ENCODE measurements at regions not wholly inside any gene's neighbourhood (a gene's known extent, or its start where the extent isn't known, plus 50 kb on each side); places are given as distances from the start of the nearest gene placed in this dataset.
"Not testable (repeated sequence)": the region's sequence is repeated elsewhere in the genome, so short reads cannot be mapped to it uniquely, and the experiment has no call there.

DNA sequence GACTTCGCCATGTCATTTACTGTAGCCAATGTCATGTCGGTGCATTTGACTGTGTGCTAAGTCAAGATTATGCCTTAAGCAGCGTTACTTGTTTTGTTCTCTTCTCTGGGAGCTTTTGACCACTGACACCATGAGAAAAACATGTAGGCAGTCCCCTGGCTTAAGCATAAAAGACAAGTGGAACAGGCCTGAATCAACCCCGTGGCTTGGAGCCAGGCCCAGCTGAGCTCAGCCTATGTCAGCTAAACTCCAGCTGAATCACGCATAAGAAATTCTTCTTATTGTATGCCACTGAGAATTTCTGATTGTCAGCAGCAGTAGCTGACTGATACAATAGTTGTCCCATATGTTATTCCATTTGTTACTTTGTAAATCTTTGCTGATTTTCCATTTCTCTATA is 261.9 kb downstream of the CBLL2 start:
- DNase-seq (ENCODE audit: low read depth) = no peak

DNA sequence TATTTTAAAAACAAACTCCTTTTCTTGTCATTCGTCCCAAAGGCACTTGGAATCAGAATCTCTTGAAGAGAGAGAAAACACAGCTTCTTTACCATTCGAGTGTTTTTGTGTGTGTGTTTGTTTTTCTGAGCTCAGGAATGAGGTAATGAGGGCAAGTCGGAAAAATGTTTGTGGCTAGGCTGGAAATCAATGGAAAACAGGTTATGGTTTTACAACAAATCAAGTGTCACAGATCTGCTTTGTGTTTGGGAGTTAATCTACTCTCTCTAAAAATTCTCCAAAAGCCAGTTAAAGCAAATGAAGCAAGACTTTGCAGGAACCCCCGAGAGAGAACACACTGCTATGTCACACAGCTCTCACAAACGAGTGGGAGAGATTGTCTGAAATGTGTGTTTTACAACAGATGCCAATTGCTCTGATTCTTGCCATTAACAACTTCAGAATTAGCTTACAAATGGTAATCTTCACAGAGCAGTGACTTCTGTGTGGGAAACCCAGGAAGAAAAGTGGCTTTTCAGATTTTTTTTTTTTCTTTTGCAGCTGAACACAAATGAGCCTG is 264.1 kb downstream of the CBLL2 start:
- no peak for DNase-seq (ENCODE audit: low read depth)

DNA sequence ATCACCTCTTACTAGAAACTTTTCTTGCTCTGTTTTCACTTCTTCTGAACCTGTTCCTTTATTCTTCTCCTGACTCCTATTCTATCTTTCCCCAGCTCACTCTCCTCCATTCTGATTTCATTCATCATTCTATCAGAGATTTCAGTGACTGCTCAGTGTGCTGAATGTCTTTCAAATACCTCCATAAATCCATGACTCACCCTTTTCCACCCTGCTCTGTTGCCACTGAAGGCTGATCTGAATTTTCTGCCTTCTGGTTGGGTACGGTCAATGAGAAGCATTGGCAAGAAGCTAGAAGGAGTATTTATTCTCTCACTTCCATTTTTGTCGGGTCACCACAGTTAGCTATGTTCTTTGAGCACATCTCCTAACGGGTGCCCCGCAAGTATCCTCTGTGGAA is 265.9 kb downstream of the CBLL2 start:
- no peak for DNase-seq (ENCODE audit: low read depth)

DNA sequence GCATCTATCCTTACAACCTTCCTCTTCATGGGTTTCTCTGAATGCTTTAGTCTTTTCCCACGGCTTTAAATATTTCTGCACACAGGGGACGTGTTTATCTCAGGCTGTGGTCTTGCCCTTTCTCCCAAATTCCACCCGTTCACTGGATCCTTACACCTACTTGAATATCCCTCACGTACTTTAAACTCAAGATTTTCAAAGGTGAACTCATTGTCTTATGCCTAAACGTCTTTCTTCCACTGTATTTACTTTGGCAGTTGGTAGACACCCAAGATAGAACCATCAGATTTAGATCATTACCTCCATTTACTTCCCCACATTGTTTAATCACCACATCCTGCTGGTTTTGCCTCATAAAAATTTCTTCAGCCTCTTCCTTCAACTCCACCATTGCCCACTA is 269.2 kb downstream of the CBLL2 start:
- no peak for DNase-seq (ENCODE audit: low read depth)

DNA sequence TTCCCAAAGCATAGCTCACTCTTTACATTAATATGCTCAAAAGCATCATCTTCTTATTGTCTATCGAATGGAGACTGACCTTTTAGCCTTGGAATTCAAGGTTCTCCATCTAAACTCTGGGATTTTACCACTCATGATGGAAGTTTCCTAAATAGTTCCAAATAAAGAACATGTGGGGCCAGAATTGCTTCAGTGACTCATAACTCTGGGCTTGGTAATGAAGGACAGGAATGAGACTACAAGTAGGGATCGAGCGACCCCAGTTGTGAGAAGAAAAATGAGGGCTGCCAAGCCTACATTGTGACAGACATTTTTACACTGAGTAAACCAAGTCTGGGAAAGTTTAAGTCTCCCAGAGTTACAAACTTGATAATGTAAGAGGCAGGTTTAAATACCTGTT is 269.9 kb downstream of the CBLL2 start:
- DNase-seq (ENCODE audit: low read depth) = no peak

DNA sequence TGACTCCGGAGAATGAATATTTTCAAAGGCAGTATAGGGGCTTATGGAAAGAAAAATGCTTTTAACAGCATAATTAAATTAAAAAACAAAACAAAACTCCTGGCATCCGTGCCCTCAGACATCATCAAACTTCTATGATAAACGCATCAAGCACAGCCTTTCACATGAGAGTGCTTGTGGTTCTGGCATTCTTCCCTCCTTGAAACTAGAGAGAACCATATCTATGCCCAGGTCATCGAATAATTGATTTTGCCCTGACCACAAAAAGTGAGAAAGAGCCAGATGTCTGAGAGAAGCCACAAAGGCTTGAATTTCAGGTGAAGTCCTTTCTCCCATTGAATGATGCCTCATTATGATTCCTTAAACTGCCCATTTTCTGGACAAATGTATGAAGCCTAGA is 286.8 kb downstream of the CBLL2 start:
- no peak for DNase-seq (ENCODE audit: low read depth)

DNA sequence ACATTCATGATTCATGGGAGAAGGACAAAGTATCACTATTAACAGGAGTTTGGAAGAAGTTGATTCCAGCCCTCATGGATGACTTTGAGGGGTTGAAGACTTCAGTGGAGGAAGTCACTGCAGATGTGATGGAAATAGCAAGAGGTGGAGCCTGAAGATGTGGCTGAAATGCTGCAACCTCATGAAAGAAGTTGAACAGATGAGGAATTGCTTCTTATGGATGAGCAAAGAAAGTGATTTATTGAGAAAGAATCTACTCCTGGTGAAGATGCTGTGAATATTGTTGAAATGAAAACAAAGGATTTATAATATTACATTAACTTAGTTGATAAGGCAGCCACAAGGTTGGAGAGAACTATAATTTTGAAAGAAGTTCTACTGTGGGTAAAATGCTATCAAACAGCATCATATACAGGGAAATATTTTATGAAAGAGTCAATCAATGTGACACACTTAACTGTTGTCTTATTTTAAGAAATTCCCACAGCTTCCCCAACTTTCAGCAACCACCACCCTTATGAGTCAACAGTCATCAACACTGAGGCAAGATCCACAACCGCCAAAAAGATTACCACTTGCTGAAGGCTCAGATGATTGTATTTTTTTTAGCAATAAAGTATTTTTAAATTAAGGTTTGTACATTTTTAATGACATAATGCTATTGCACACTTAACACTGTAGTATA is 302.6 kb downstream of the CBLL2 start:
- DNase-seq (ENCODE audit: low read depth) = no peak

DNA sequence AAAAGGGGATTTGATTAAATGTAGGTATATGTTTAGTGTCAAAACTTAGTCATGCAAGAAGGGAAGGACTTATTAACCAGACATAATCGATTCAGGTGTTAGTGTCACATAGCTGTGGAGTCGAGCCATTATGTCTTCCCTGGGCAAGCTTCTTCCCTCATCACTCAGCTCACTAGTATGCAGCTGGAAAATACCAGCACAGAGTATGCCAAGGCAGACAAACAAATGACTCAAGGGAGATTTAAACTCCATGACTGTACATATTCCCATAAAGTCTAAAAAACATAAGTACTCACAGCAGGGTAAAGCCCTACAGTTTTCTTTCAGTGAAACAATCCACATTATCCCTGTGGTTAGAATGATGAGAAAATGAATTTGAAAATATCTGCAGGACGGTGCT is 304.5 kb downstream of the CBLL2 start:
- no peak for DNase-seq (ENCODE audit: low read depth)

DNA sequence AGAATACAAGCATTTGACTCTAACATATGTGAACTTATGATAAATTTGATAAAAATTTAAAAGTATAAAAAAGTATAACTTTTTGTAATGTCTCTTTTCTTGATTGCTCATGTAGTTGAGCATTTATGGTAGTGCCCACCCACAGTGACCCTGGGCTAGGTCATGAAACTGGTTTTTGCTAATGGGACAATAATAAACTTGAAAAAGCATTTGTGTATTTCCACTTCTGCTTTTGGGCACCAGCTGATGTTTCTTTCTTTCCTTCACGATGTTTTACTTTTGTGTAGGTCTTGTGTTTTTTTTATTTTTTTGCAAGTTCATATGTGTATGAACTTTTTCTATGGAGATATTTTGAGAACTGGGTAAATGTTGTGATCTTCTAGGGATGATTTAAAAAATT is 313.1 kb downstream of the CBLL2 start:
- DNase-seq (ENCODE audit: low read depth) = no peak

DNA sequence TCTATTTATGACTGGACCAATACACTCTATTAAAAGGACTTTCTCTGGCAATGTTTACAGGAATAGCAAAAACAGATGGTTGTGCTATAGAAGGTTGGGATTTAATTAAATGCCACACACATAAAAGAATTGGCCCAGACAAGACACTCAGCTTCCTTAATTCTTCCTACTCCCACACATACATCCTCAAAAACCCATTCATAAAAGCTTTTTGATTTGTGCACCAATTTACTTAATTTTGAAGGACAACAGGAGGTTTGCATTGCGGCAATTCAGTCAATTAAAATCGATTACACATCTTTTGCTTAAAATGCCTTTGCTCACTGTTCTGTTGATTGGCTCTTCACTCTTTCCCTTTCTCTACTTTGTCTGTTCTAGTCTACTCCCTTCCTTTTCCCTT is 317.1 kb downstream of the CBLL2 start:
- DNase-seq (ENCODE audit: low read depth) = no peak

DNA sequence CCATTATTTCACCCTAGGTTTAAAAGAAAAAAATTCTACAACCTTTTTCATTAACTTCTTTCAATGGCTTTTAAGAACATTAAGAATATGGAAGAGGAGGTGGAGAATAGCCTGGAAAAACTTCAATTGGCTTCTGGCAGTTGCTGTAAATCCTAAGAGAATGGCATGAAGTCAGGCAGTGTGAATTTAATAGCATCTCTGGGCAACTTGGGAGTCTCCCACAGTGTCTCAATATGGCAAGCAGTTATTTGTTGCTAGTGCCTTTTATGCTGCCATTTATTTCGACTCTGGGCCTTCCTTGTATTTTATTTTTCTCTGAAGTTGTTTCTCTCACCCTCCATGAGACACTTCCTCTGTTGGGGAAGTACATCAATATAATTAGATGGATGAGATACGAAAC is 322.1 kb downstream of the CBLL2 start:
- no peak for DNase-seq (ENCODE audit: low read depth)

DNA sequence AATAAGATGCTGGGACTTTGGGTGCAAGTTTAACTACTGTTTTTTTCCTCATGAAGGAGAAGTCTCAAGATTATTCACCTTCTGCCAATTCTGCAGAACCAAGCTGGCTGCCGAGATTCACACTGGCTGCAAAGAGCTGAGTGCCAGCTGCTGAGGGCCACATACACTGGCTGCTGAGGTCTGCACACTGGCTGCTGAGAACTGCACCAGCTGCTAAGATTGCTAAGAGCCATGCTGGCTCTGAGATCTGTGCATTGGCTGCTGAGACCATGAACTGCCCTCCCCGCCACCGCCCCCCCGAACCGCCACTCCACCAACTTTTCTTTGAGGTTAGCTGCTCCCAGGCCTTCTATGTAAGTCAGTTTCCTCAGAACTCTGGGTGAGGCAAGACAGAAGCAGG is 330.3 kb downstream of the CBLL2 start:
- DNase-seq (ENCODE audit: low read depth) = no peak

DNA sequence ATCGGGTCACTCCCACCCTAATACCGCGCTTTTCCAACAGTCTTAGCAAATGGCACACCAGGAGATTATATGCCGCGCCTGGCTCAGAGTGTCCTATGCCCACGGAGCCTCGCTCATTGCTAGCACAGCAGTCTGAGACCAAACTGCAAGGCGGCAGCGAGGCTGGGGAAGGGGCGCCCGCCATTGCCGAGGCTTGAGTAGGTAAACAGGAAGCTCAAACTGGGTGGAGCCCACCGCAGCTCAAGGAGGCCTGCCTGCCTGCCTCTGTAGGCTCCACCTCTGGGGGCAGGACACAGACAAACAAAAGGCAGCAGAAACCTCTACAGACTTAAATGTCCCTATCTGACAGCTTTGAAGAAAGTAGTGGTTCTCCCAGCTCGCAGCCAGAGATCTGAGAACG is 336.7 kb downstream of the CBLL2 start:
- DNase-seq (ENCODE audit: low read depth) = not testable (repeated sequence)

DNA sequence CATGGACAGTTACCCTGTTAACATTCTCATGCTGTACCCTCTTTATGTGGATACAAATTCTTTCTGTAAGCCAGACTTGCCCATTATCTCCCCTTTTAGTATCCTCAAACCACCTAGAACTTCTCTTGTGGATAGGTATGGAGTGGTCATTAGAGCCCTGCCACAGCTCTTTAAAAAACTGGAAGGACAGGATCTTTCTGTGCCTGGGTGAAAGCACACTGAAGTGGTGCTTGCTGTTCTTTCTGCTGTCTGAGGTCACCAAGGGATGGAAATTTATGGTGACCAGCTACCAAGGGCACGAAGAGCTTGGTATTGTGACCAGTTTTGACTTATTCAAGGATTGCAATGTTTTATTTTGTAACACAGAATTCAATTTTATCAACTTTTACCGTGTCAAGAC is 344.2 kb downstream of the CBLL2 start:
- no peak for DNase-seq (ENCODE audit: low read depth)

DNA sequence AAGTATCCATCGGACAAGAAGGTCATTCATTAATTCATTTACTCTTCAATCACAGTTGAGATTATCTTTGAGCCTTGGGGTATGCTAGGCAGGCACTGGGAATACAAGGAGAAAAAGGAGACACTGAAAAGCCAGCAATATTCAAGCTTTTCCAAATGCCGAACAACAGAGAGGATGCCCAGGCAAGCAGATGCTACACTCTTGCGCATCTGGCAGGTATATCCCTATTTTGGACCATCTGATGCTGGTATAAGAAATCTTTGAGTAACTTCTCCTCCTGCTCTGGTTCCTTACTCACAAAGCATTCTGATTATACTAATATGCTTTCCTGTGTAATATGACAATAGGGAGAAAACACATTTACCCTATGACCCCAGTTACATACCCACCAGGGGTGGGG is 354.9 kb downstream of the CBLL2 start:
- DNase-seq (ENCODE audit: low read depth) = no peak

DNA sequence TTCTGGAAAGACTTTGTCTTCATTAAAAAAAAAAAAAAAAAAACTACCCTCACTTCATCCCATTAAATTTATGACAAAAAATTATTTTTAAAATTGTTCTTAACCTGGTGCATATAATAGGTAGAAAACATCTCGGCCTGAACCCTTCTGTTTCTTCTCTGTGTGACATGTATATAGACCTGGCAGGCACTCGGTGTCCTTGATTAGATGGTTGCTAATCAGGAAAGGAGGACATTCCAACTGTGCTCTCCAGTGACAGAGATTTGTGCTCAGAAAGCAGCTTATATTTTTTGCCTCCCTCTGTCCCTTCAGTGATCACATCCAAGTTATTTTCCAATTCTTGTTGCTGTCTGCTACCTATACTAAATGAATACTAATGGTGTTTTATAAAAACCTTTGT is 355.6 kb downstream of the CBLL2 start:
- no peak for DNase-seq (ENCODE audit: low read depth)

DNA sequence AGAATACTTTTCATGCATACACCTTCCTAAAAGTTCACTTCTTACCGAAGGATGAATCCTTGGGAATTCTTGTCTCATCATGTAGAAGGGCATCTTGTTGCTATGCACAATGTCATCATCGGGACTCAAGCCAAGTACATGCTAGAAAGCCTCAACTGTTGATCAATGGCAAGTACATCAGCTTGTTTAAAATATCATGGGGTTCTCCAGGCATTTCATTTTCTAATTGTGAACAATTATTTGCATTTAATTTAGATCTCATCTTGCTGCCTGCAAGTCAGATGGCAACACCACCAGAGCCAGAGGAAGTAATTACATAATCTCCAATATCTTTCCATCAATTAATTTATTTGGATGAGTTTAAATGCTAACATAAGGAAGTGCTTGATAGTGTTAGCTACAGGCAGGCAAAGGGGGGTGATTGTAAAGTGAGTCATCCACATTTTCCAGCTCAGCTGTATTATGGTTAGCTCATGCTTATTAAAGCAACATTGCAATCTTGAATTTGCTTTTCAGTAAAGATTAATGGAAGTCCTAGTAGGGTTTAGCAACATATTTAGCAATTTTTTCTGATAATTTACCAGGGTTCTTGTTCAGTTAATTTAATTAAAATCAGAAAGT is 356.5 kb downstream of the CBLL2 start:
- no peak for DNase-seq (ENCODE audit: low read depth)

DNA sequence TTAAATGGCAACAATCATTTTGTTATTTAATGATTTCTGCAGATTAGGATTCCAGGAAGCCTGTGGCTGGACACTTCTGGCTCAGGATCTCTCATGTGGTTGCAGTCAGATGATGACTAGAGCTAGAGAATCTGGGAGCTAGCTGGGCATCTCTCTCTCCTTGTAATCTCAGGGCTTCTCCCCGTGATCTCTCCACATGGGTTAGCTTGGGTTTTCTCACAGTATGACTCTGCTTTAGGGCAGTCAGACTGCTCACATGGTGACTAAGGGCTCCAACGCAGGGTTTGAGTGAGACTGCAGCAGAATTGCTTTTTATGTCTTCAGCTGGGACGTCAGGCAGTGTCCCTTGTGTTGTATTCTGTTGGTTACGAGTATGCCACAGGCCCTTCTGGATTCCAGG is 361.4 kb downstream of the CBLL2 start:
- no peak for DNase-seq (ENCODE audit: low read depth)

DNA sequence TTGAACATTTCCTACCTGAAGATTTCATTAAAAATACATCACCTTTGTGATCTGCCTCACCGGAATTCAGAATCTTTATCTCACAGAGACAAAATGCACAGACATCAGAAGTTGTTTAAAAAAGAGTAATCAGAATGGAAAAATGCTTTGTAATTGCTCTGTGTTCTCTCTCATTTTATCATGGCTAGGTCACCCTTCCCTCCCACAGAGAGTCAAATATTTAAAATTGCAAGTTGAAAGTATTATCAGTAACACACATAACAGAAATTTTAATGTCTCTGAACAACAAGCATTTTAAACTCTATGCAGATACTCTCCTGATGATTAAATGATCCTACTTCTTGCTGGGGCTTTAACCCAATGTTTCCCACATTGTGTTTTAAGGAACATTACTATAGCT is 362.0 kb downstream of the CBLL2 start:
- DNase-seq (ENCODE audit: low read depth) = no peak

DNA sequence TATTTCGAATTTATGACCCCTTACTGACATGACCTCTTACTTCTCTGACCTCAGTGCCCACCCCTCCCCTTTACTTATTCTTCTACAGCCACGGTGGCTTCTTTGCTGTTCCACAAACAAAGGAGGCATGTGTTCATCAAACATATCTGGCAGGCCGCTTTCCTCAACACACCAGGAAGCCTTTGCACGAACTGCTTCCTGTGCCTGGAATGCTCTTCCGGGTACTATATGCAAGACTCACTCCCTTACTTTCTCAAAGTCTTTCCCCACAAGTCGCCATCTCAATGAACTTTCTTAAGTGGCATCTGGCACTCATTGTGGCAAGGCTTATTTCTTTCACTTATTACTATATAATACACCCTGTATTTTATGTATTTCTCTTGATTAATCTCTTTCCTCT is 351.5 kb upstream of the DDX53 start:
- no peak for DNase-seq (ENCODE audit: low read depth)

DNA sequence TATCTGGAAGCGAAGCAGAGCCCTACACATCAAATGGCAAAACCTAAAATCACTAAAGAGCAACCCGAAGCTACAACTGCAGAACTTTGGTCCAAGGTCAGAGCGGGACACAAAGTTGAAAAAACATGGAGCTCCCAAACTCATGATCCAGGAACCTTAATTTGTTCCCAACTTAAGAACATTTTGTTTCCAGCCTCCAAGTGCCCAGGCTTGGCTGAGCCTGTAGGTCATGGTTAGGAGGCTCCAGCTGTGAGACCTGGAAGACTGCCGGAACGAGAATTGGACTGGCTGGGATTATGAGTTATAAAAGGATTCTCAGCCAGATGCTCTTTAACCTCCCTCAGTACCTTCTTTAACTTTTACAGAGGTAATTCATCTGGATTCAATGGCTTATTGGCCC is 349.1 kb upstream of the DDX53 start:
- no peak for DNase-seq (ENCODE audit: low read depth)

DNA sequence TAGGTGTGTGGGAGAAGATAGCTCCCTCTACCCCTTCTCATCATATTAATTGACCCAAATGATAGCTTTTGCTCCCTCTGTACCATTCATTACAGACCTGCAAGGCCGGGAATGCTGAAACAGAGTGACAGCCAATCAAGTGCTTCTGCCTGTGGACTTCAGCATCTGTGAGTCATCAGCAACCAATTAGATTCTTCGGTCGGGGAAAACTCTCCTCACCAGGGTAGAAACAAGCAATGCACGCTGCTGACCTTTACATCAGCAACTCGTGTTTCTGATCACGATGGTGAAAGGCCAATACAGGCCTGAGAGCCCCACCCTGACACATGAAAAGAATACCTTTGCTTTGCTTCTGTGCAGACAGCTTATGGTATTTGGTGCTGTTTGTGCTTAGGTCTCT is 347.2 kb upstream of the DDX53 start:
- no peak for DNase-seq (ENCODE audit: low read depth)

DNA sequence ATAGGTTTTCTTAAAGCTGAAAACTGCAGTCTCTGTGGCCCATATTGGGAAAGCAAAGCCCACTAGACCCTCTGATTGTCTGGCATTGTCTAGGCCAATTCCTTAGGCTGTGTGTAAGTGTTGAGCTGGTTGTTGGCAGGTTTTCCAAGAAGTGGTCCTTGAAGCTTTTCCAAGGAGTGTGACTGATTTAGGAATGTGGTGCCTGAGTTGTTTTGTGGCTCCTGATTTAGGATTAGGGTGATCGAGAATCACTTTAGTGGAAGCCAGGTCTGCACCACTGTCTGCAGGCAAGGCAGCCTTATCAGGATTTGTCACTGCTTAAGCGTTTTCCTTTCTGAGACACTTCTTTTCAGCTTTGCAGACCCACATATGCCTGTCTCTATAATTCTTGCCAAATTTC is 339.0 kb upstream of the DDX53 start:
- DNase-seq (ENCODE audit: low read depth) = no peak

DNA sequence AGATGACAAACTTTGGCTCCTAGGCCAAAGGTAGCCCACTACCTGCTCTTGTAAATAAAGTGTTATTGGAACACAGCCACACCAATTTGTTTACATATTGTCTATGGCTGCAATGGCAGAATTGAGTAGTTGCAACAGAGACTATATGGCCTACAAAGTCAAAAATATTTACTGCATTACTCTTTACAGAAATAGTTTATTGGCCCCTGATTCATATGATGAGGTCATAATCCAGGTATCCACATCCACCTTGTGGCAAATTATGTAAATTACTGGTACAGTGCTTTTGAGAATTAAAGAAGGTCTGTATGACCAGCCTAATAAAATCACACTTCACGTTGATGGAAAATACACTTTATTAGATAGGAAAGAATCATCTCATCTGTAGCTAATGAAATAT is 337.0 kb upstream of the DDX53 start:
- DNase-seq (ENCODE audit: low read depth) = no peak
